Adrenal gland (tissue), 9 donors: ENCODE measurements at regions not wholly inside any gene's neighbourhood (a gene's known extent, or its start where the extent isn't known, plus 50 kb on each side); places are given as distances from the start of the nearest gene placed in this dataset.

Experiments
- DNase-seq, 7 donors: peaks; one replicate each; pipeline ENCODE4 v3.0.0-alpha.2; 2019 to 2020
- H3K27ac ChIP-seq, 5 donors: fragments of 200-600 bp; sonication (generic) in 4 of 5; 1 replicate in 3 of 5; 2 replicates in 2 of 5; pipeline versions ENCODE4 v1.5.1 to v1.8.0; 2016 to 2020; ENCODE audit warnings: mild to moderate bottlenecking in 1 of 5
- H3K27me3 ChIP-seq: fragments of 200-600 bp; 2 replicates; pipeline ENCODE4 v1.8.0; 2021
- H3K36me3 ChIP-seq, 2 donors: fragments of 200-600 bp; replicated peaks in 1 of 2; 1 replicate in 1 of 2; 2 replicates in 1 of 2; pipeline versions ENCODE4 v1.5.1 to v1.8.0; 2018 to 2022
- H3K4me1 ChIP-seq, 2 donors: fragments of 200-600 bp; replicated peaks in 1 of 2; 1 replicate in 1 of 2; 2 replicates in 1 of 2; pipeline versions ENCODE4 v1.5.1 to v1.8.0; 2018 to 2021
- H3K4me3 ChIP-seq, 4 donors: fragments of 200-600 bp; sonication (generic) in 3 of 4; one replicate each; pipeline ENCODE4 v1.5.1; 2016 to 2018
- H3K9me3 ChIP-seq, 3 donors: fragments of 200-600 bp; sonication (generic) in 1 of 3; replicated peaks in 1 of 3; 1 replicate in 2 of 3; 2 replicates in 1 of 3; pipeline versions ENCODE4 v1.5.1 to v1.8.0; 2016 to 2021
- POLR2A ChIP-seq, 2 donors: fragments of 450-650 bp; IDR thresholded peaks; one replicate each; pipeline ENCODE4 v1.6.1; 2017; ENCODE audit warnings: antibody characterized with exemption in 2 of 2, mild to moderate bottlenecking in 2 of 2, moderate library complexity in 1 of 2
- WGBS, 4 donors: extraction: QIAGEN DNeasy Blood & Tissue Kit in 2 of 4; methylation state at CpG; one replicate each; pipeline versions ENCODE4 v1.1.5 to v1.1.7; 2013 to 2017; 5-methylcytosine and 5-hydroxymethylcytosine counted together
- intact Hi-C, 2 donors: fragments of 100-400 bp; cut with DNase I; formaldehyde crosslinking; loops; one replicate each; pipeline versions ENCODE4 v1.14.1 to v1.15.0; 2022 to 2023
- TF ChIP-seq, protein P1 (sequence below), 6 experiments: fragments of 450-650 bp in 4 of 6; fragments of 200-600 bp in 2 of 6; sonication (generic) in 1 of 6; IDR thresholded peaks; 1 replicate in 5 of 6; 2 replicates in 1 of 6; pipeline versions ENCODE4 v1.5.1 to v1.8.0; 2016 to 2021; ENCODE audit warnings: antibody characterized with exemption in 6 of 6, mild to moderate bottlenecking in 2 of 6, moderate library complexity in 1 of 6
- donor health status: healthy with polysubstance abuse.
- donor health status: Bipolar disorder and iron deficiency.
- donor health status: DM: yes; HTN: yes; CAD: no.
- donor health status: DM: no; HTN: no; CAD: no.
- donor health status: DM: no; HTN: no; CAD: no.

DNA sequence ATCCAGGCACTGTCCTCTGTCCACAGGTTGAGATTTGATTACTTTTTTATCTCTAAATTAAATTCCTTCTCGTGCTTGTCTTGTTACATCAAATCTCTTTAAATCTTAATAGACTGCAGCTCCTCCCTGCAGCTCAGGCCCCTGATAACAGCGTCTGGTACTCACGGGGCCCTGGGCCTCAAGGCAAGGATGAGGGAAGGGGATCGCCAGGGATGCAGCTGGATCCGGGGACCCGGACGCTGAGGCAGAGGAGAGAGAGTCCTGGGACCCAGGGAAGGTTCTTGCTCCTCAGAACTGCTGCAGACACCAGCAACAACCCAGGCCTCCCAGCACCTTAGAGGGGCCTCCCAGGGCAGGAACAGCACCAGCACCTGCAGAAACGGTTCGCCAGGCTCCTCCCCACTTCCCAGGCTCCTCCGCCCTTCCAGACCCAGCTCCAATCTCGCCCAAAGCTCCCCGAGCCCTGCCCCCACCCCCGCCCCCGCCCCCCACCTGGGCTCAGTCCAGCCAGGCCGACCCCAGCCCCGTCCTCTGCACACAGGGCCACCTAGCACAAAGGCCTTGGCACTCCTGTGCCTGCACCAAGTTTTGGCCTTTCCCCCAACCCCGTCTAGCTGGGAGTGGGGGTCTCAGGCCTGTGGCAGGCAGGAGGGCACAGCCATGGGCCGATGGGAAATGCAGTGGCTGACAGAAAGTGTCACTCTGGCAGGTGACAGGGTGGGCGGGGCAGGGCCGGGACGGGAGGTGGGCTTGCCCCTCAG is 60.3 kb upstream of the GALNT9 start:
- intact Hi-C loops, result no loop called here
- TF ChIP-seq, protein P1, sequence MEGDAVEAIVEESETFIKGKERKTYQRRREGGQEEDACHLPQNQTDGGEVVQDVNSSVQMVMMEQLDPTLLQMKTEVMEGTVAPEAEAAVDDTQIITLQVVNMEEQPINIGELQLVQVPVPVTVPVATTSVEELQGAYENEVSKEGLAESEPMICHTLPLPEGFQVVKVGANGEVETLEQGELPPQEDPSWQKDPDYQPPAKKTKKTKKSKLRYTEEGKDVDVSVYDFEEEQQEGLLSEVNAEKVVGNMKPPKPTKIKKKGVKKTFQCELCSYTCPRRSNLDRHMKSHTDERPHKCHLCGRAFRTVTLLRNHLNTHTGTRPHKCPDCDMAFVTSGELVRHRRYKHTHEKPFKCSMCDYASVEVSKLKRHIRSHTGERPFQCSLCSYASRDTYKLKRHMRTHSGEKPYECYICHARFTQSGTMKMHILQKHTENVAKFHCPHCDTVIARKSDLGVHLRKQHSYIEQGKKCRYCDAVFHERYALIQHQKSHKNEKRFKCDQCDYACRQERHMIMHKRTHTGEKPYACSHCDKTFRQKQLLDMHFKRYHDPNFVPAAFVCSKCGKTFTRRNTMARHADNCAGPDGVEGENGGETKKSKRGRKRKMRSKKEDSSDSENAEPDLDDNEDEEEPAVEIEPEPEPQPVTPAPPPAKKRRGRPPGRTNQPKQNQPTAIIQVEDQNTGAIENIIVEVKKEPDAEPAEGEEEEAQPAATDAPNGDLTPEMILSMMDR (IDR thresholded peaks at IDR 0.05), result no peak
- no peak for TF ChIP-seq POLR2A (IDR thresholded peaks at IDR 0.05)
- H3K4me3 ChIP-seq, result no peak overlapping the region
- 34 to 46% (median 36%) methylated on average over 10 to 21 of the region's 21 CpGs for WGBS, 4 donors
- DNase-seq, result no peak
- no peak overlapping the region for H3K27ac ChIP-seq
- peaks cover 23% of the 10 kb centered on the region for H3K27me3 ChIP-seq
- no peaks in the 10 kb centered on the region for H3K36me3 ChIP-seq
- H3K4me1 ChIP-seq, result no peaks in the 10 kb centered on the region
- no peaks in the 10 kb centered on the region for H3K9me3 ChIP-seq

DNA sequence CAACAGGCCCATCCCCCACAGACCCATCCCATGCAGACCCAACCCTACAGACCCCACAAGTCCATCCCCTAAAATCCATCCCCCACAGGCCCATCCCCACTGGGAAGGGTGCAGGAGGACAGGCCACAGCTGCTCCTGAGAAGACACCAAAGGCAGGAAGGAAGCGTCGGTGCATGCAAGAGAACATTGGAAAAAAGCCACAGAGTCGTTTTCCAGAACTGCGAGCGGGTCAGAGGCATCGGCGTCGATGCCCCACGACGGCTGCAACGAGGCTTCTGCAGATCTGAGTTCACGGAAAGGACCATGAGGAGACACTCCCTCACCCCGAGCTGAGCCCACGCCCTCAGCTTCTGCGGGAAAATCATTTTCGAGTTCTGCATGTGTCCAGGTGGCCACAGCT is 59.6 kb upstream of the GALNT9 start:
- Histone ChIP-seq H3K36me3 (no peaks in the 10 kb centered on the region), H3K27ac (no peak overlapping the region), H3K4me3 (no peak overlapping the region), H3K4me1 (no peaks in the 10 kb centered on the region), H3K9me3 (no peaks in the 10 kb centered on the region), H3K27me3 (peaks cover 23% of the 10 kb centered on the region)
- intact Hi-C loops, result no loop called here
- no peak for DNase-seq
- 51 to 66% (median 56%) methylated on average over 16 of the region's 16 CpGs for whole genome bisulfite sequencing, 4 donors
- TF ChIP-seq POLR2A (IDR thresholded peaks at IDR 0.05), result no peak
- TF ChIP-seq, protein P1 (IDR thresholded peaks at IDR 0.05), result no peak

DNA sequence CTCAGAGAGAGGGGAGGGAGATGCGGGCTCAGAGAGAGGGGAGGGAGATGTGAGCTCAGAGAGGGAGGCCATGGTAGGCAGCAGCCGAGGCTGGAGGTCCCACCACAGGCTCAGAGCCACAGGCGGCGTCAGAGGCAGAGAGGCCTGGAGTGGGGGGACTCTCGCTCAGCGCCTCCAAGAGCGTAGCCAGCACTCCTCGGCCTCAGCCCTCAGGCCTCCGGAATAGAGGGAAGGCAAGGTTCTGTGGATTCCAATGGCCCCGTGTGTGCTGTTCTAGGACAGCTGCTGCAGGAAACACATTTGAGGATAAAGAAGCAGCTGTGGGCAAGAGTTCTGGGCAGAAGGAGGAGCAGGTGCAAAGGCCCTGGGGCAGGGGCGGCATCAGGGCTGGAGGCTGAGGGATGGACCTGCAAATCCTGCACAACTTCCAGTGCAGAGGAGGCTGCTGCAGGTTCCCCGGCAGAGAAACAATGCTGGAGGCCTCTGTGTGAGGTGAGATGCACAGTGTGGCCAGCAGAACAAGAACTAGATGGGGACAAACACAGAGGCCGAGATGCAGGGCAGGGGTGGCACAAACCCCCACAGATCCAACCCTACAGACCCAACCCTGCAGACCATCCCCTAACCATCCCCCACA is 59.1 kb upstream of the GALNT9 start:
- intact Hi-C loops, result no loop called here
- no peak overlapping the region for H3K27ac ChIP-seq
- 57 to 83% (median 72%) methylated on average over 12 to 13 of the region's 13 CpGs for WGBS, 4 donors
- H3K4me3 ChIP-seq, result no peak overlapping the region
- H3K27me3 ChIP-seq, result peaks cover 23% of the 10 kb centered on the region
- no peaks in the 10 kb centered on the region for H3K4me1 ChIP-seq
- H3K9me3 ChIP-seq, result no peaks in the 10 kb centered on the region
- TF ChIP-seq POLR2A (IDR thresholded peaks at IDR 0.05), result no peak
- TF ChIP-seq, protein P1 (IDR thresholded peaks at IDR 0.05), result no peak
- no peaks in the 10 kb centered on the region for H3K36me3 ChIP-seq
- DNase-seq, result no peak

DNA sequence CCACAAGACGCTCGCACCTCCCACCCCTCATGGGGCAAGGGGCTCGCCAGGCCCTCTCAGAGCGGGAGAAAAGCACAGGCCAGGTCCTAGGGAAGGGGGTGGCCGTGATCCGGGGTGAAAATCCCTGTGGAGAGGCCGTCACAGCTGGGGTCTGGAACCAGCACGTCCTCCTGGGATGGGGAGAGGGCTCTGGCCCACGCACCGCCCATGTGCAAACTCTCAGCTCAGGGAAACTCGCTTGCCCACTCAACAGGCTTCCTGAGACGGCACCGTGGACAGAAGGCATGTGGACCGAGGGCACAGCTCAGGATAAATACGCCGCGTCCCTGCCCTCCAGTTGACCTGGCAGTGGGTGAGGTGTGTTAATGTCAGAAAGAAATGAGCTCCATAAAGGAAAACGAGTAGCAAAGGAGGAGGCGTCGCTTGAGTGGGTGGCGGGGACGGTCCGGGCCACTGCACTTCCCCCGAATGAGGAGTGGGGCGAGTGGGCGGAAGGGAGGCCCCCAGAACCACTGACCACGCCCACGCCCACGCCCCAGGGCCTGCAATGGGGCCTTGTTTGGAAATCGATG is 57.6 kb upstream of the GALNT9 start:
- H3K9me3 ChIP-seq, result no peaks in the 10 kb centered on the region
- no peak for DNase-seq
- intact Hi-C loops, result no loop called here
- no peak for TF ChIP-seq POLR2A (IDR thresholded peaks at IDR 0.05)
- TF ChIP-seq, protein P1 (IDR thresholded peaks at IDR 0.05), result no peak
- peaks cover 23% of the 10 kb centered on the region for H3K27me3 ChIP-seq
- no peaks in the 10 kb centered on the region for H3K36me3 ChIP-seq
- H3K4me3 ChIP-seq, result no peak overlapping the region
- no peak overlapping the region for H3K27ac ChIP-seq
- WGBS, 4 donors, result 56 to 66% (median 63%) methylated on average over 22 to 30 of the region's 30 CpGs
- H3K4me1 ChIP-seq, result no peaks in the 10 kb centered on the region
